Parathyroid adenoma (tissue), 2 donors: ENCODE measurements at regions not wholly inside any gene's neighbourhood (a gene's known extent, or its start where the extent isn't known, plus 50 kb on each side); places are given as distances from the start of the nearest gene placed in this dataset.

Source experiments
- H2AFZ ChIP-seq: fragments of 300-600 bp; sonication (generic); one replicate; pipeline ENCODE4 v1.7.0; 2017; ENCODE audit warnings: antibody characterized with exemption, mild to moderate bottlenecking
- H3K27ac ChIP-seq: fragments of 300-600 bp; sonication (generic); one replicate; pipeline ENCODE4 v1.7.0; 2017
- H3K27me3 ChIP-seq: fragments of 300-600 bp; sonication (generic); one replicate; pipeline ENCODE4 v1.7.0; 2017; ENCODE audit warnings: low read length; ENCODE audit not compliant: control insufficient read depth, insufficient read depth
- H3K36me3 ChIP-seq: fragments of 300-600 bp; sonication (generic); one replicate; pipeline ENCODE4 v1.7.0; 2017; ENCODE audit warnings: low read length; ENCODE audit not compliant: control insufficient read depth, insufficient read depth
- H3K4me1 ChIP-seq: fragments of 300-600 bp; sonication (generic); one replicate; pipeline ENCODE4 v1.7.0; 2017; ENCODE audit warnings: control low read depth
- H3K4me2 ChIP-seq: fragments of 300-600 bp; sonication (generic); one replicate; pipeline ENCODE4 v1.7.0; 2017; ENCODE audit warnings: low read length
- H3K4me3 ChIP-seq: fragments of 300-600 bp; sonication (generic); one replicate; pipeline ENCODE4 v1.7.0; 2017; ENCODE audit warnings: low read depth, low read length
- H3K79me2 ChIP-seq: fragments of 300-600 bp; sonication (generic); one replicate; pipeline ENCODE4 v1.7.0; 2017; ENCODE audit warnings: control low read depth
- H3K9ac ChIP-seq: fragments of 300-600 bp; sonication (generic); one replicate; pipeline ENCODE4 v1.7.0; 2017; ENCODE audit warnings: mild to moderate bottlenecking
- H3K9me3 ChIP-seq: fragments of 300-600 bp; sonication (generic); one replicate; pipeline ENCODE4 v1.7.0; 2017; ENCODE audit warnings: low read length; ENCODE audit not compliant: control insufficient read depth
- TF ChIP-seq, protein P1 (sequence below): fragments of 300-600 bp; sonication (generic); IDR thresholded peaks from one replicate; pipeline ENCODE4 v1.7.0; 2017; ENCODE audit warnings: antibody characterized with exemption, mild to moderate bottlenecking
- donor health status: primary hyperparathyroidism.

GRCh38 chr6:22821664-22822320 lies 252.4 kb downstream of the HDGFL1 start:
- H3K27ac ChIP-seq: no peak overlapping the region
- no peaks in the 10 kb centered on the region for H3K9me3 ChIP-seq
- TF ChIP-seq, protein P1, sequence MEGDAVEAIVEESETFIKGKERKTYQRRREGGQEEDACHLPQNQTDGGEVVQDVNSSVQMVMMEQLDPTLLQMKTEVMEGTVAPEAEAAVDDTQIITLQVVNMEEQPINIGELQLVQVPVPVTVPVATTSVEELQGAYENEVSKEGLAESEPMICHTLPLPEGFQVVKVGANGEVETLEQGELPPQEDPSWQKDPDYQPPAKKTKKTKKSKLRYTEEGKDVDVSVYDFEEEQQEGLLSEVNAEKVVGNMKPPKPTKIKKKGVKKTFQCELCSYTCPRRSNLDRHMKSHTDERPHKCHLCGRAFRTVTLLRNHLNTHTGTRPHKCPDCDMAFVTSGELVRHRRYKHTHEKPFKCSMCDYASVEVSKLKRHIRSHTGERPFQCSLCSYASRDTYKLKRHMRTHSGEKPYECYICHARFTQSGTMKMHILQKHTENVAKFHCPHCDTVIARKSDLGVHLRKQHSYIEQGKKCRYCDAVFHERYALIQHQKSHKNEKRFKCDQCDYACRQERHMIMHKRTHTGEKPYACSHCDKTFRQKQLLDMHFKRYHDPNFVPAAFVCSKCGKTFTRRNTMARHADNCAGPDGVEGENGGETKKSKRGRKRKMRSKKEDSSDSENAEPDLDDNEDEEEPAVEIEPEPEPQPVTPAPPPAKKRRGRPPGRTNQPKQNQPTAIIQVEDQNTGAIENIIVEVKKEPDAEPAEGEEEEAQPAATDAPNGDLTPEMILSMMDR: no peak
- H3K27me3 ChIP-seq: no peaks in the 10 kb centered on the region
- H3K4me2 ChIP-seq: no peak overlapping the region
- H2AFZ ChIP-seq: no peak overlapping the region
- no peaks in the 10 kb centered on the region for H3K36me3 ChIP-seq
- H3K4me1 ChIP-seq: no peaks in the 10 kb centered on the region
- no peak overlapping the region for H3K4me3 ChIP-seq
- H3K79me2 ChIP-seq: no peaks in the 10 kb centered on the region
- no peak overlapping the region for H3K9ac ChIP-seq

- no peaks in the 10 kb centered on the region for H3K36me3 ChIP-seq
- H3K79me2 ChIP-seq: no peaks in the 10 kb centered on the region
- no peak overlapping the region for H3K9ac ChIP-seq
- no peaks in the 10 kb centered on the region for H3K27me3 ChIP-seq
- H3K9me3 ChIP-seq: no peaks in the 10 kb centered on the region
- TF ChIP-seq, protein P1: no peak
- no peak overlapping the region for H3K4me3 ChIP-seq
- no peak overlapping the region for H3K27ac ChIP-seq
- peaks cover 2% of the 10 kb centered on the region for H3K4me1 ChIP-seq
- H3K4me2 ChIP-seq: no peak overlapping the region
- H2AFZ ChIP-seq: no peak overlapping the region
These were observed 255.8 kb downstream of the HDGFL1 start for GRCh38 chr6:22825210-22825609.

- H3K4me1 ChIP-seq: peaks cover 2% of the 10 kb centered on the region
- H3K9me3 ChIP-seq: no peaks in the 10 kb centered on the region
- no peak overlapping the region for H3K4me2 ChIP-seq
- H3K79me2 ChIP-seq: no peaks in the 10 kb centered on the region
- no peaks in the 10 kb centered on the region for H3K36me3 ChIP-seq
- H3K4me3 ChIP-seq: no peak overlapping the region
- no peaks in the 10 kb centered on the region for H3K27me3 ChIP-seq
- no peak overlapping the region for H3K9ac ChIP-seq
- peak overlapping the region; percentile 6 for H2AFZ ChIP-seq
- no peak overlapping the region for H3K27ac ChIP-seq
- TF ChIP-seq, protein P1: no peak
These were observed 257.6 kb downstream of the HDGFL1 start for GRCh38 chr6:22826961-22827360.

DNA sequence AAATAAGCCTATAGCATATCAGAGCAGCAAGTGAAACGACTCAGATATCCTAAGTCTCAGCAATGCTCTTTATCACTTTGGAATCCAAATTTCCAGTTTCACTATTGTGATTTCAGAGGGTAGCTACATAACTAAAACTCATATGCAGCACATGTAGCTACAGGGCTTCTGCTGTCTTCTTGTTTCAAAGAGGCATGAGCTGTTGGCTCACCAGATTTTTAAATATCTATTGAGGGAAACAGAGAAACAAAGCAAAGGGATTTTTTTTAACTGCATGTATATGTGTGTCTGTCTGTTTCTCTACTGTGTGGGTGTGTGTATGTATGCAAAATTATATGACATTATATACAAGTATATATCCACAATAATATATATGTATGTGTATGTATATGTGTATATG lies 258.4 kb downstream of the HDGFL1 start:
- Histone ChIP-seq H3K27ac (no peak overlapping the region), H3K4me1 (peaks cover 2% of the 10 kb centered on the region), H2AFZ (peak overlapping the region; percentile 45), H3K4me2 (no peak overlapping the region), H3K9ac (no peak overlapping the region), H3K79me2 (no peaks in the 10 kb centered on the region), H3K9me3 (no peaks in the 10 kb centered on the region), H3K27me3 (no peaks in the 10 kb centered on the region), H3K4me3 (no peak overlapping the region), H3K36me3 (no peaks in the 10 kb centered on the region)
- TF ChIP-seq, protein P1: no peak
